HuH-7 (cell line): ENCODE measurements at regions not wholly inside any gene's neighbourhood (a gene's known extent, or its start where the extent isn't known, plus 50 kb on each side); places are given as distances from the start of the nearest gene placed in this dataset.
"Not testable (repeated sequence)": the region's sequence is repeated elsewhere in the genome, so short reads cannot be mapped to it uniquely, and the experiment has no call there.

ENCODE experiments used
- DNase-seq: peaks from one replicate; pipeline ENCODE4 v3.0.0; 2011; ENCODE audit warnings: low spot score

DNA sequence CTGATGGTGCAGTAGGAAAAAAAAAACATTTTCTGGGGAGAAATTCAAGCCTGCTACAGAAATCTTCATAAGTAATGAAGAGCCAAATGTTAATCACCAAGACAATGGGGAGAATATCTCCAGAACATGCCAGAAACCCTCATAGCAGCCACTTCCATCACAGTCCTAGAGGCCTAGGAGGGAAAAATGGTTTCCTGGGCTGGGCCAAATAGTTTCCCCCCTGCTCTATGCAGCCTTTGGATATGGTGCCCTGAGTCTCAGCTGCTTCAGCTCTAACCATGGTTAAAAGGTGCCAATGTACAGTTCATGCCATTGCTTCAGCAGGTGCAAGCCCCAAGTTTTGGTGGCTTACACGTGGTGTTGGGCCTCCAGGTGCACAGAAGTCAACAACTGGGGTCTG, 113.1 kb downstream of the ZNF648 start:
- no peak for DNase-seq

DNA sequence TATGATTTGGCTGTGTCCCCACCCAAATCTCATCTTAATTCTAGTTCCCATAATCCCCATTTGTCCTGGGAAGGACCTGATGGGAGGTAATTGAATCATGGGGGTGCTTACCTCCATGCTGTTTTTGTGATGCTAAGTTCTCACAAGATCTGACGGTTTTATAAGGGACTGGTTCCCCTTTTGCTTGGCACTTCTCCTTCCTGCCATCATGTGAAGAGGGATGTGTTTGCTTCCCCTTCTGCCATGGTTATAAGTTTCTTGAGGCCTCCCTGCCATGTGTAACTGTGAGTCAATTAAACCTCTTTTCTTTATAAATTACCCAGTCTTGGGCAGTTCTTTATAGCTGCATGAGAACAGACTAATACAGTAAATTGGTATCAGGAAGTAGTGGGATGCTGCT, 114.1 kb downstream of the ZNF648 start:
- DNase-seq = no peak

DNA sequence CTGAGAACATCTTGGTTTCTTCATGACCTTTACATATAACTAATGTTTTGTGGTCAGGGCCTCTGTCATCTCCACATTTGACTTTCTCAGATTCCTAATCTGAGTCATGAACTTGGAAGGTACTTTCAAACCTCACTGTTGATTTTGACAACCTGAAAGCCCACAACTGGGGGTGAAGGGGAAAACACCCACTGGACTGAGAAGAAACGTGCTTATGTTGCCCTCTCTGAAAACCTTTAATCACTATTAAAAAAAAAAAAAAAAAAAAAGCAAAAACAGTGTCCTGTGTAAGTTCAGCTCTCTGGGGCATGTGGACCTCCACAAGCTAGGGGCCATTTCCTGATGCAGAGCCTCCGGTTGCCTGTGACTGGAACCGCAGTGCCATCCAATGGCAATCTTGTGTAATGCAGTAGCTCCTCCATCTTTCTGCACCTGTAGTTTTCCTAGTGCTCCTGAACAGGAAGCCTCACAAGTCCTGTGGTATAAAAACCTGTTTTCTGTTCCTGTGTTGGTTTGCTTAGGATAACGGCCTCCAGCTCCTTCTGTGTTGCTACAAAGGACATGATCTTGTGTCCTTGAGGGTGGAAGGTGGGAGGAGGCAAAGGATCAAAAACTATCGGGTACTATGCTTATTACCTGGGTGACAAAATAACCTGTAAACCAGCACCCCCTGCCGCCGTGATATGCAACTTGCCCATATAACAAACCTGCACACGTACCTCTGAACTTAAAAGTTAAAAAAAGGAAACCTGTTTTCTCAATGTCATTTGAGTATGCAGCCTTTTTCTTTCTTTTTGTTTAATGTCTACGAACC, 124.5 kb downstream of the ZNF648 start:
- peak; percentile 48 for DNase-seq

DNA sequence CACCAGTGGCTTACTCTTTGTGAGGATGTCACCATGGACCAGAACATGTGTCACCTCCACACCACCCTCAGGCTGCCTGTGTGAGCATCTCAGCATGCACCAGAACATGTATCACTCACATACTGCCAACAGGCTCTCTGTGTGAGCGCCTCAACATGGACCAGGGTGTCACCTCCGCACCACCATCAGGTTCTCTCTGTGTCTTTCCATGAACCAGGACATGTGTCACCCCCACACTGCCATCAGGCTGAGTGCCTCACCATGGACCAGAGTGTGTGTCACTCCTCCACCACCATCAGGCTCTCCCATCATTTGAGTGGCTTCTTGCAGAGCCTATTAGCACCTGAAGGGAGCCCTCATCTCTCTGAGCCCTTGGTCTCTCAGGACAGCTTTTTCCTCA, 125.2 kb downstream of the ZNF648 start:
- no peak for DNase-seq

DNA sequence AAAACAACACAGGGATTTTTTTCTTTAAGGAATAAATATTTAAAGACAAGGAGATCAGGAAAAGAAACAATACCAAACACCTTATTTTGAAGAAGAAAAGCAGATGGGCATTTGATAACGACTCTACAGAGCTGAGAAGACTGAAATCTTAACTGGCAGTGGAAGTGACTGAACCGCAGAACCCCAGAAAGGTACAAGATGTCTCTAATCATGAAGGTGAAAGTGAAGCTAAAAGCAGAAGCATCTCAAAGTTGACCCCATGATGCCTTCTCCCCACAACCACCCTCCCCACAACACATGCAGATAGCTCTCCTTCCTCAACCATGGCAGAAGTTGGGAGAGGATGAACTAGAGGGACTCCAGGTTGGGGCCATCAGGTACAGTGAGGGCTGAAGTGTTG, 129.6 kb downstream of the ZNF648 start:
- no peak for DNase-seq

DNA sequence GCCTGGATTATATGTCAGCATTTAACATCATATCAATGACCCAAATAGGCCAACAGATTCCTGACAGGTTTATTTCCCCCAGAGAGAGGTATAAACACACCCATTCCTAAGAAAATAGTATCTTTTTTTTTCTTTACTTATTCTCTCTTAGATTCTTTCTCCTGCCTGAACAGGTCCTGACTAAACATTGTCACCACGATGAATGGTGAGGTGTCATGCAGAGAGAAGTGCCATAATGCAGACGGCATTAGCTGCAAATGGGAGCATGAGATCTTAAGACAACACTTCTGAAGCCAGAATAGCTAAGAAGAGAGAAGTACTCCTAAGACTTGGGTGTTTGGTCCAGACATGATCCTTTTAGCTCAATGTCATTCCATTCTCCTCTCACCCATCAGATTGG, 131.3 kb downstream of the ZNF648 start:
- DNase-seq = no peak

DNA sequence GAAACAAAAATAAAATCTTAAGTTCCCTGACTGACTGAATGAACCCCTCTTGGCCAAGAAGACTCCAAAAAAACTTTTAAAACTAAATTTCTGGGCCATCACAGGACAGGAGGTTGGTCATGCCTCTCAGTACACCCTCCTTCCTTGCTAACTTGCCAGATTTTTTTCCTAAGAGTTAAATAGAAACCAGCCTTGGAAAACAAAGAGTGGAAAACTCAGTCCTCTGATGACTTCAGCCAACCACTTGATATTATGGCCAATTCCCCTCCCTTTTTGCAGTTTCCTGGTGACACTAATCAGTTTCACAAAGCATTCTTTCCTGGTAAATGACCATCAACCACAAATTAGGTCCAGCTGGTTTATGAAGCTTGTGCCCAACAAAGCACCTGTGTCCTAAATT, 134.8 kb downstream of the ZNF648 start:
- no peak for DNase-seq

DNA sequence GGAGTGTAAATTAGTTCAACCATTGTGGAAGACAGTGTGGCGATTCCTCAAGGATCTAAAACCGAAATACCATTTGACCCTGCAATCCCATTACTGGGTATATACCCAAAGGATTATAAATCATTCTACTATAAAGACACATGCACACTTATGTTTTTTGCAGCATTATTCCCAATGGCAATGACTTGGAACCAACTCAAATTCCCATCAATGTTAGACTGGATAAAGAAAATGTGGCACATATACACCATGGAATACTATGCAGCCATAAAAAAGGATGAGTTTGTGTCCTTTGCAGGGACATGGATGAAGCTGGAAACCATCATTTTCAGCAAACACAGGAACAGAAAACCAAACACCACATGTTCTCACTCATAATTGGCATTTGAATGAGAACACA, 137.5 kb downstream of the ZNF648 start:
- DNase-seq = not testable (repeated sequence)

DNA sequence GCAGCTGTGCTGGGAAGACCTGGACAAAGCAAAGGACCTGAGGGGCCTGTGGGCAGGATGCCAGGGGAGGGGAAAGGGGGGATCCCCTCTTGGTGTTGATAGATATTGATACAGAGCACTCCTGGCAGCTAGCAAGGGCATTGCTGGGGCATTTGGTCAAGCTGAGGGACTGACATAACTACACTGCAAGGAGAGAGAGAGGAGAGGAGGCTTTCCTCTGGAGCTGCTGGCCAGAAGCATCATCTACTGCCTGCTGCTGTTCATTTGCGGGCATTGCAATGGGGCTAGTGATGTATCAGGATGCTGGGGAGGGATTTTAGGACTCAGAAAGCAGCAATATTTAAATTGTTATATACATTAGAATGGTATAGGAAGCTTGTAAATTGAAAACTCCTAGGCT, 142.0 kb downstream of the ZNF648 start:
- no peak for DNase-seq

DNA sequence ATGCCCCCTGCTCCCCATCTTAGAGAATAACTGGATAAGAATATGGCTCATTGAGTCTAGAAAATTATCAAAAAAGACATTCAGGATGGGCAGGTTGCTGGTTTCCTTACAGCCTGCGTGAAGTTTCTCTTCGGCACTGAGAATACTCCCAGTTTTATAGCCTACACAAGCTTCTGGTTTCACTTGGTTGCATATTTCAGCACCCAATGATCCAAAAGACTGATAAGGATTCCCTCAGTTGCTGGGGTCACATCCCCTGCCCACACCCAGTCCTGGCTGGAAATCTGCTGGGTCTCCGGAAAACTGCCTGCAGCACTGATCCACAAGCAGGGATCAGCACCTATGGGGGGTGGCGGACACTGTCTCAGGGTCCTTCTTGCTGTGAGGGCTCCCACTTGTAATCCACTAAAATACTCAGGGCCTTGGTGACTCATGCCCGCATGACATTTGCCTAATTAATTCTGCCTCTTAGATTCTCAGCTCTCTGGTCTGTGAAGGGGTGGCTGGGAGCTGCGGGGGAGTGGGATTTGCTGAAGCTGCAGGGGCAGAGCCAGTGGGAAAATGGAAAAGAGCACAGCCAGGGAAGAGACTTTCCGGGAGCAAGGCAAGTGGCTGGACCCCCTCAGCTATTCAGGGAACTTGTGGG, 142.5 kb downstream of the ZNF648 start:
- DNase-seq = no peak

DNA sequence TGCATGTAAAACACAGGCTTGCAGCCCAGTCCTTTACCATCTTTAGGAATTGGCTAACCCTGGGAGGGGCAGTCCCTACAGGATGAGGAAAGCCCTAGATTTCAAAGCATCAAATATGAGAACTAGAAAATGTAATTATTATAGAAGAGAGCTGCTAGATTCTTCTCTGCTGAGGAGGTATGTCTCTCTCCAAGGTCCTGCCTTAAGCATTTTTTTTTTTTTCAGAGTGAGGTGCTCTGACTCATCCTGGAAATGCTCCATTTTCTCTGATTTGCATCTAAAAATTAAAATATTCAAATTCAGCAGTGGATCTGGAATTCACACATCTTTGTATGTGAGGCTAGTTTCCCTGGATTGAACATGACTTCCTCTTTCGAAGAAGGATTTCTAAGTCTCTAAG, 149.8 kb downstream of the ZNF648 start:
- DNase-seq = no peak

DNA sequence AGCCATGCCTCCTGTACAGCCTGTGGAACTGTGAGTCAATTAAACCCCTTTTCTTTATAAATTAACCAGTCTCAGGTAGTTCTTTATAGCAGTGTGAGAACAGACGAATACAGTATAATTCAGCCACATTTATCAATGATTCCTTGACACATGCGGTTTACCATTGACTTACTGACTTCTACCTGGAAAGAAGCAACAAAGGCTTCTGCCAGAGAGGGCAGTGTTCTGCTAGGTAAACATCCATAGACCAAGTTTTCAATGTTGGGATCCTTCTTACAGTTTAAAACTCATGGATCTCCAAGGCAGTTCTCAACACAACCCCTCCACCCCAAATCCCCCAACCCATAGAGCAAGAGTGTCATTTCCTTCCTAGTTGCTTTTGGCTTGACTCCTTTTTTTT, 150.6 kb downstream of the ZNF648 start:
- peak; percentile 8 for DNase-seq

DNA sequence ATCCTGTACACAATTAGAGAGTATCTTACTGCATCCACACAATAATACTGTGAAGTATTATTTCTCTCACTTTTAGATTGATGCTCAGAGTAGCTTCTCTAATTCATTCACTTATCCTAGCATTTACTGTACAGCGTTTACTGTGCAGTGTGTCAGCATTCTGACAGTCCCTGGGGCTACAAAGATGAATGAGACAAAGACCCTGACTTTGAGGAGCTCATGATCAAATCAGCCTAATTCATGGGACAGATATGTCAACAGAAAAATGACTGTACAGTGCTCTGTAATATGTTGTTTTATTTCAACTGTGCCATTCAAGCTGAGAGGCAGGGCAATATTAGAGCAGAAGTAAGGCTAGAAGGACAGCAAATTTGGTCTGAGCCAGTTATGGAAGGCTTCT, 152.5 kb downstream of the ZNF648 start:
- DNase-seq = no peak

DNA sequence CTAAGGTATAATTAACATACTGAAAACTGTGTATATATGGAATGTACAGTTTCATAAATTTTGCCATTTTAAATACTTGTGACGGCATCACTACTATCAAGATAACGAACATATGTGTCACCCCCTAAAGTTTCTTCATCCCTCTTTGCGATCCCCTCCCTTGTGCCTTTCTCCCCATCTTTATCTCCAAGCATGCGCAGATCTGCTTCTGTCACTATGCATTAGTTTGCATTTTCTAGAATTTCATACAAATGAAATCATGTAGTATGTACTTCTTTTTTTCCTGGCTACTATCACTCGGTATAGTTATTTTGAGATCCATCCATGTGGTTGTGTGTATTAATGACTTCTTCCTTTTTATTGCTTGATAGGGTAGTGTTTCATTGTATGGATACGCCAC, 154.9 kb downstream of the ZNF648 start:
- DNase-seq = no peak

DNA sequence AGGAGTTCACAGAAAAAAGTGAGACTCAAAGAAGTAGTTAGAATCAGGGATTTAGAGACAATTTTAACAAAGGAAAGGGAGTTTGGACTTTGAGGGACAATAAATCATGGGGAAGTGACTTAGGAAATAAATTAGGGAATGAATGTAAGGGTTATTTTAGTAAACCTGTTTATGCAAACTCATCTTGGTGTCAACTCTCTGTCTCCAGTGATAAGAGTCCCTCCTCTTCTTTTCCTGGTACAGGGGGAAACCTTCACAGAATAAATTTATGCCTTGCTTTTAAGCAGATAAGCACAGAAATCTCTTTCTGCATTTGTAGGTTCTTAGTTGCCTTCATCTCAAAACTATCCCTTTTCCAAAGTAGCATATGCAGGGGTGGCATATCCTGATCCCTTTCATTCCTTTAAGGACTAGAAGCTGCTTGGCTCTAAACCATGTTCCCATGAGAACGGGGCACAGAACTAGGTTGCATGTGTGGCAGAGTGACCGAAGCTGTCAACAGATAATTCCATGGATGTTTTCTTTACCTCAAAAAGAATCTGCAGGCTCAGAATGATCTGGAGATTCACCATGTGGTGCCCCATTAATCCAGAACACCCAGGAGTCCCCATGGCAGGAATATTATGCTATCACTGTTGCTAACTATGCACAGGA, 155.4 kb downstream of the ZNF648 start:
- no peak for DNase-seq

DNA sequence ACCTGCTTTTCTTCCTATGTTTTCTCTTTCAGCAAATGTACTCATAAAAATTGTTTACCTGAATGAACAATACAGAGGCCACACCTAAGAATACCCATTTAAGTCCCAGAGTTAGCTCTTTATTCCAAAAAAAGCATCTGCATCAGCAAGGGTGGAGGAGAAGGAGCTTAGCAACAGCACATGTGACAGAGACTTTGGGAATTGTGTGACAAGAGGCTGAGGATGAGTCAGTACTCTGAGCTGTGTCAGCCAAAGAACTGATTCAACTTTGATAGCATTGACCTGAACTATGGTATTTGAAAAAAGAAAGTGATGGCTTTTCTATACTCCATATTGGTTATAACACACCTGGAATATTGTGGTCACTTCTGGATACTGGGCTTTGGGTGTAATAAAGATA, 162.7 kb downstream of the ZNF648 start:
- no peak for DNase-seq

DNA sequence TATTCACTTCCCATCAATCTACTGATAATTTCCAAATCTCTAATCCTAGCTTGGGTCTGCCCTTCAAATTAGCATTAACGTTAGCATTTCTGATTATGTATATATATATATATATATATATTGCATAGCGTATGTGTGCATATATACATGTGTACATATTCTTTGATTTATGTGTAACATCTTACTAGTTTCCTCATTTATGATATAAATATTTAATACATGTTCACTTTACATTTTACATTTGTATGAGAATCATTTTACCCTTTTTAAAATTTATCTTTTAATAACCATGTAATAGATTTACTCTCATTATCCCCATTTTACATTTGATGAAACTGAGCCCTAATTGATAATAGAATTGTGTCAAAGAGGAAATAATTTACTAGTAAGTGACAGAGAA, 164.7 kb downstream of the ZNF648 start:
- DNase-seq = no peak

DNA sequence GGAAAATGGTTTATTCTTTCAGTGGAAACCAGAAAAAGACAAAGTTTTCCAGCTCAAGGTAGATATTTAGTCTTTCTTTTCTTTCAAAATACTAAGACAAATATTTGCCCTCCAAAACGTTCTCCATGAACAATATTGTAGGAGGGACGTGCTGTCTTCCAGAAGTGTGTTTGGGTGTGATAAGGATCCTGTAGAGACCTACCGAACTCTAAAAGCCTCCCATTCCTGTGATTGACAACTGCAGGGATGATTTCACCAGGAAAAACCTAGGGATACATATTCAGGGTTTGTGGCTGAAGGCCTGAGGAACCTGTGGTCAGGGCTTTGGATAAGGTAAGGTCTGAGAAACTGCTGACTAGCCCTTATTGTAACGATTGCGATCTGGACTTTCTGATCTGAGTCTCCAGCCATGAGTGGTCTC, 167.1 kb downstream of the ZNF648 start:
- no peak for DNase-seq

DNA sequence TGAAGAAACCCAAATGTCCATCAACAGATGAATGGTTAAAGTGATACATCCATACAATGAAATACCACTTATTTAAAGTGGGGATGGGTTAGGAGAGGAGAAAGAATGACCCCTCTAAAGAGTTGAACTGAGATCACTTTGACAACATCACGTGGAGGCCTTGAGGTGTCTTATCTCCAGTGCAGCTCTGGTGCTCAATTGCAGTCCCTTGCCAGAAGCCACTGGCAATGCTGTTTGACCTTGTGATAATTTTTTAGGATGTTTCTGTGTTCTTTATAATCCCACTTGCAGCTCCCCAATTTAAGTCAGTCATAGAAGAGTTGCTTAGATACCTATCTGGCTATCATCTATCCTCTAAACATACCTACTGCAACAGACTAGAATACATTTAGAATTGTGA, 167.6 kb downstream of the ZNF648 start:
- no peak for DNase-seq

DNA sequence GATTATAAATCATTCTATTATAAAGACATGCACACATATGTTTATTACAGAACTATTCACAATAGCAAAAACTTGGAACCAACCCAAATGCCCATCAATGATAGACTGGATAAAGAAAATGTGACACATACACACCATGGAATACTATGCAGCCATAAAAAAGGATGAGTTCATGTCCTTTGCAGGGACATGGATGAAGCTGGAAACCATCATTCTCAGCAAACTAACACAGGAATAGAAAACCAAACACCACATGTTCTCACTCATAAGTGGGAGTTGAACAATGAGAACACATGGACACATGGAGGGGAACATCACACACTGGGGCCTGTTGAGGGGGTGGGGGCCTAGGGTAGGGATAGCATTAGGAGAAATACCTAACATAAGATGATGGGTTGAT, 168.4 kb downstream of the ZNF648 start:
- DNase-seq = not testable (repeated sequence)

DNA sequence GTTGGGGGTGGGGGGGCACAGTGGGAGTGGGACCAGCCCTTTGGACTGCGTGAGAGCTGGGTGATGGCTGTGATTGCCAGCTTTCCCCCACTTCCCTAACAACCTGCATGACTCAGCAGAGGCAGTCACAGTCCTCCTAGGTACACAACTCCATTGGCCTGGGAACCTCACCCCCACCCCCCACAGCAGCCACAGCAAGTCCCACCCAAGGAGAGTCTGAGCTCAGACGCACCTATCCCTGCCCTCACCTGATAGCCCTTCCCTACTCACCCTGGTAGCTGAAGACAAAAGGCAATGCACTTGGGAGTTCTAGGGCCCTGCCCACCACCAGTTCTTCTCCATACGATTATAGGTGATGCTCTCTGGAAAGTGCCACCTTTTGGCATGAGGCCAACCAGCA, 188.9 kb downstream of the ZNF648 start:
- DNase-seq = no peak

DNA sequence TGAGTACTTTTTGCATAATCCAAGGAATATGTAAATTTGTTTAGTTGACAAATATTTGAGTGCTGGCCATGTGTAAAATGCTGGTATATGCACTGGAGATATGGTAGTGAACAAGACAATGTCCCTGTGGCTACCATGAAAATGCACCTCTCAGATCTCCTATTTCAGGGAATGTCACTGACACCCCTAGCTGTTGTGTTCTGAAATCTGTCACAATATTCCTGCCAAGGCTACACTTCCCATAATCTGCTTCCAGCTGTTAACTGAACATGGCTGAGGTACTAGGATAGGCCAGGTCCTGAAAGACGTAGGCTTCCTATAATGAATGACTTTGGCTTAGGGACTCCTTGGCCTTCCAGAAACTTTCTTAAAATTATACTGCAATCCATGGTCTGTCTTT, 197.8 kb downstream of the ZNF648 start:
- no peak for DNase-seq

DNA sequence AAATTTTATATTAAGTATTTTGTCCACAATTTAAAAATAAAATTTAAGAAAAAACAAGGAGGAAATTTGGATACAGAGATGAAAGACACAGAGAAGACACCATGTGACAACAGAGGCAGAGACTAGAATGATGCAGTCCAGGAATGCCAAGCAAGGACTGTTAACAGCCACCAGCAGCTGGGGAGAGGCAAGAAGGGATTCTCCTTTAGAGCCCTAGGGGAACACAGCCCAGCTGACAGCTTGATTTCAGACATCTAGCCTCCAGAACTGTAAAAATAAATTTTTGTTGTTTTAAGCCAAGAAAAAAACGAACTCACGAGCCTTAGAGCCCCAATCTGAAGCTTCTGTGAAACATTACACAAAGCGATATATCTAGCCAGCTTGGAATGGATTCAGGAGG, 198.5 kb downstream of the ZNF648 start:
- no peak for DNase-seq
